Upper lobe of left lung (tissue), 4 donors: ENCODE measurements at regions not wholly inside any gene's neighbourhood (a gene's known extent, or its start where the extent isn't known, plus 50 kb on each side); places are given as distances from the start of the nearest gene placed in this dataset.

Experiments used
- CTCF ChIP-seq, 6 experiments: fragments of 450-650 bp in 4 of 6; fragments of 200-600 bp in 2 of 6; sonication (generic) in 2 of 6; IDR thresholded peaks; one replicate each; pipeline ENCODE4 v1.5.1; 2016 to 2019; ENCODE audit warnings: antibody characterized with exemption in 6 of 6
- POLR2A ChIP-seq, 4 donors: fragments of 450-650 bp; IDR thresholded peaks; one replicate each; pipeline ENCODE4 v1.5.1; 2016 to 2017; ENCODE audit warnings: antibody characterized with exemption in 4 of 4, mild to moderate bottlenecking in 2 of 4
- POLR2AphosphoS5 ChIP-seq, 2 donors: sonication (generic); formaldehyde crosslinking; IDR thresholded peaks; one replicate each; pipeline ENCODE4 v1.5.1; 2017; ENCODE audit warnings: antibody characterized with exemption in 2 of 2

DNA sequence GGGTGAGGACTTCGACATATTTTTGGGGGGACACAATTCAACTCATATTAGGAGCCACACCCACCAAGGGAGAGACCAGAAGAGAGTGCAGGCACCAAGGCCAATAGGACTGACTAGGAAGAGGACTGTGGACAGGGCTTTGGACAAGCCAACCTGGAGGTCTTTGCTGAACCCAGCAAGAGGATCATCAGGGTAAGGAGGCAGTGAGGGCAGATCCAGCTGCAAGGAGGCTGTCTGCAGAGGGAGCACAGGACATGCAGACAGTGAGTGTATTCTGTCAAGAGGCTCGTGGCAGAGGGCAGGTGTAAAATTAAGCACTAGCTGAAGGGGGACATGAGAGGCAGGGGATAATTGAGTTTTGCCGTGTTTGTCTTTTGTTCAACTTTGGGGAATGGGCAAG, 83.4 kb upstream of the MGMT start:
- TF ChIP-seq CTCF (IDR thresholded peaks at IDR 0.05) (no peak), POLR2A (IDR thresholded peaks at IDR 0.05) (no peak), POLR2AphosphoS5 (IDR thresholded peaks at IDR 0.05) (no peak)
